Body of pancreas (tissue), 4 donors: ENCODE measurements at regions not wholly inside any gene's neighbourhood (a gene's known extent, or its start where the extent isn't known, plus 50 kb on each side); places are given as distances from the start of the nearest gene placed in this dataset.

Experiments used
- ATAC-seq: fragments of 150-250 bp; one replicate; pipeline ENCODE4 v1.9.1; 2016
- DNase-seq, 4 donors: peaks; one replicate each; pipeline ENCODE4 v3.0.0-alpha.2; 2019
- H3K27ac ChIP-seq, 4 donors: fragments of 200-600 bp; sonication (generic); 1 replicate in 3 of 4; 2 replicates in 1 of 4; pipeline versions ENCODE4 v1.5.1 to v1.6.1; 2016 to 2019; ENCODE audit warnings: mild to moderate bottlenecking in 1 of 4, mixed read lengths in 1 of 4, moderate library complexity in 1 of 4
- H3K27me3 ChIP-seq, 2 donors: fragments of 200-600 bp; sonication (generic); one replicate each; pipeline ENCODE4 v1.6.0; 2016; ENCODE audit warnings: mild to moderate bottlenecking in 1 of 2
- H3K36me3 ChIP-seq, 2 donors: fragments of 200-600 bp; sonication (generic); replicated peaks in 1 of 2; 2 replicates each; pipeline ENCODE4 v1.5.1; 2016; ENCODE audit warnings: low read depth in 2 of 2; ENCODE audit not compliant: insufficient read depth in 1 of 2
- H3K4me1 ChIP-seq: fragments of 200-600 bp; sonication (generic); one replicate; pipeline ENCODE4 v1.6.0; 2016
- H3K4me3 ChIP-seq, 2 donors: fragments of 200-600 bp; sonication (generic); 1 replicate in 1 of 2; 2 replicates in 1 of 2; pipeline ENCODE4 v1.5.1; 2016 to 2019
- H3K9me3 ChIP-seq, 3 donors: fragments of 200-600 bp; sonication (generic); 1 replicate in 2 of 3; 2 replicates in 1 of 3; pipeline ENCODE4 v1.5.1; 2016
- POLR2A ChIP-seq, 3 donors: fragments of 450-650 bp; IDR thresholded peaks; one replicate each; pipeline ENCODE4 v1.6.1; 2016; ENCODE audit warnings: antibody characterized with exemption in 3 of 3, mild to moderate bottlenecking in 2 of 3
- WGBS, 2 donors: methylation state at CpG; one replicate each; pipeline ENCODE4 v1.1.5; 2017; 5-methylcytosine and 5-hydroxymethylcytosine counted together
- intact Hi-C: fragments of 100-400 bp; cut with DNase I; formaldehyde crosslinking; loops from one replicate; pipeline ENCODE4 v1.15.1; 2023
- TF ChIP-seq, protein P1 (sequence below), 7 experiments: fragments of 450-650 bp in 4 of 7; fragments of 200-600 bp in 3 of 7; sonication (generic) in 3 of 7; IDR thresholded peaks; one replicate each; pipeline ENCODE4 v1.5.1; 2016 to 2019; ENCODE audit warnings: antibody characterized with exemption in 7 of 7

DNA sequence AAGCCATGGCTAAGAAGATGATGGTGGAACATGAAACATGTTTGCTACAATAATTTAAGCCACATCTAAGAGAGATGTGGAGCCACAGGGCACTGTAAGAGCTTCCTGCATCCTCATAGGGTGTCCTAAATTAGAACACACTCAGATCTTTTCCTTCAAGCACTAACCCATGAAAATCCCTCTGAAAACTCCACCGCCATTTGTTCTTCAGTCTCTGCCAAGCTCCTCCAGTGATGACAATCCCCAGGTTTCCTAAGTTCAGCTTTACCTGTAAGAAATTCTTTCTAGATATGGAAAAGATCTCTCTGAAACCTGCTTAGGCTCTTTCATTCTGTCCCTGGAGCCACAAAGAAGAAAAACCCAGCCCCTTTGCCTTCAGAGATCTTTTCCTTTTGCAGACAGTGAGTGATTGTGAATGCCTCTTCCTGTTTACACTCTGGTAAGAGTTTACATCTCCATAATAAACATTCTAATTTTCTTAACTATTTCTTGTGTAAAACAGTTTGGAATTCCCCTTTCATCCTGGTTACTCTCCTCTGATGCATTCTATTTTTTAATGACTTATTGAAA, 907.2 kb downstream of the VRK1 start:
- no peak for TF ChIP-seq POLR2A (IDR thresholded peaks at IDR 0.05)
- TF ChIP-seq, protein P1, sequence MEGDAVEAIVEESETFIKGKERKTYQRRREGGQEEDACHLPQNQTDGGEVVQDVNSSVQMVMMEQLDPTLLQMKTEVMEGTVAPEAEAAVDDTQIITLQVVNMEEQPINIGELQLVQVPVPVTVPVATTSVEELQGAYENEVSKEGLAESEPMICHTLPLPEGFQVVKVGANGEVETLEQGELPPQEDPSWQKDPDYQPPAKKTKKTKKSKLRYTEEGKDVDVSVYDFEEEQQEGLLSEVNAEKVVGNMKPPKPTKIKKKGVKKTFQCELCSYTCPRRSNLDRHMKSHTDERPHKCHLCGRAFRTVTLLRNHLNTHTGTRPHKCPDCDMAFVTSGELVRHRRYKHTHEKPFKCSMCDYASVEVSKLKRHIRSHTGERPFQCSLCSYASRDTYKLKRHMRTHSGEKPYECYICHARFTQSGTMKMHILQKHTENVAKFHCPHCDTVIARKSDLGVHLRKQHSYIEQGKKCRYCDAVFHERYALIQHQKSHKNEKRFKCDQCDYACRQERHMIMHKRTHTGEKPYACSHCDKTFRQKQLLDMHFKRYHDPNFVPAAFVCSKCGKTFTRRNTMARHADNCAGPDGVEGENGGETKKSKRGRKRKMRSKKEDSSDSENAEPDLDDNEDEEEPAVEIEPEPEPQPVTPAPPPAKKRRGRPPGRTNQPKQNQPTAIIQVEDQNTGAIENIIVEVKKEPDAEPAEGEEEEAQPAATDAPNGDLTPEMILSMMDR (IDR thresholded peaks at IDR 0.05) = no peak
- no peaks in the 10 kb centered on the region for H3K4me1 ChIP-seq
- no peak overlapping the region for H3K4me3 ChIP-seq
- no peaks in the 10 kb centered on the region for H3K9me3 ChIP-seq
- H3K27me3 ChIP-seq = no peaks in the 10 kb centered on the region
- H3K27ac ChIP-seq = no peak overlapping the region
- intact Hi-C loops = no loop called here
- no peaks in the 10 kb centered on the region for H3K36me3 ChIP-seq
- 80 to 89% methylated on average over 1 of the region's 1 CpG for WGBS, 2 donors
- ATAC-seq (no peak), DNase-seq (no peak)

- TF ChIP-seq, protein P1 (IDR thresholded peaks at IDR 0.05) = no peak
- TF ChIP-seq POLR2A (IDR thresholded peaks at IDR 0.05) = no peak
- Histone ChIP-seq H3K27me3 (no peaks in the 10 kb centered on the region), H3K4me3 (no peak overlapping the region), H3K27ac (no peak overlapping the region), H3K36me3 (no peaks in the 10 kb centered on the region), H3K9me3 (no peaks in the 10 kb centered on the region), H3K4me1 (no peaks in the 10 kb centered on the region)
- DNase-seq (no peak), ATAC-seq (no peak)
- 33 to 40% methylated on average over 2 of the region's 2 CpGs for WGBS, 2 donors
- intact Hi-C loops = no loop called here
Observed at GRCh38 chr14:97705107-97705506, 907.9 kb downstream of the VRK1 start.

DNA sequence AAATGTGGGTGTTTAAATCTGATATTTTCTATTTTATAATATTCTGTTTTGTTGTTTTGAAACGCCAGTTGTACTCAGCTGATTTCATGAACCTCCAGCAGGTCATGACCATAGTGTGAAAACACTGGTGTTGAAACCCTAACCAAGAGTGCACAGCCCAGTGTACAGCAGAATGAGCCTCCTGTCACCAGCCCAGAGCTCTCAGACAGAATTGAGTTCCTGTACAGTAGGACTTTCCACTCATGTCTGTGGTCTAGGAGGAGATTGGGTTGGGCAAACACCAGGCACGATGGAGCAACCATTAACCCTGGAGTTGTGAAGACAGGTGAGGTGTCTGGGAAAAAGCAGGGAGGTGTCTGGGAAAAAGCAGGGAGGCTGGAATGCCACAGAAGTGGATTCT, 908.8 kb downstream of the VRK1 start:
- Histone ChIP-seq H3K4me3 (no peak overlapping the region), H3K27ac (no peak overlapping the region), H3K9me3 (no peaks in the 10 kb centered on the region), H3K27me3 (no peaks in the 10 kb centered on the region), H3K4me1 (no peaks in the 10 kb centered on the region), H3K36me3 (no peaks in the 10 kb centered on the region)
- DNase-seq (no peak), ATAC-seq (no peak)
- WGBS, 2 donors = 40 to 49% methylated on average over 2 of the region's 2 CpGs
- TF ChIP-seq POLR2A (IDR thresholded peaks at IDR 0.05) = no peak
- TF ChIP-seq, protein P1 (IDR thresholded peaks at IDR 0.05) = no peak
- intact Hi-C loops = no loop called here

GRCh38 chr14:97706819-97707218, 909.6 kb downstream of the VRK1 start:
- no peak for ATAC-seq
- H3K27me3 ChIP-seq = no peaks in the 10 kb centered on the region
- intact Hi-C loops = no loop called here
- no peak for TF ChIP-seq POLR2A (IDR thresholded peaks at IDR 0.05)
- TF ChIP-seq, protein P1 (IDR thresholded peaks at IDR 0.05) = no peak
- WGBS, 2 donors = 45 to 56% methylated on average over 2 of the region's 2 CpGs
- H3K4me1 ChIP-seq = no peaks in the 10 kb centered on the region
- H3K9me3 ChIP-seq = no peaks in the 10 kb centered on the region
- H3K27ac ChIP-seq = no peak overlapping the region
- DNase-seq = no peak
- H3K4me3 ChIP-seq = no peak overlapping the region
- H3K36me3 ChIP-seq = no peaks in the 10 kb centered on the region

DNA sequence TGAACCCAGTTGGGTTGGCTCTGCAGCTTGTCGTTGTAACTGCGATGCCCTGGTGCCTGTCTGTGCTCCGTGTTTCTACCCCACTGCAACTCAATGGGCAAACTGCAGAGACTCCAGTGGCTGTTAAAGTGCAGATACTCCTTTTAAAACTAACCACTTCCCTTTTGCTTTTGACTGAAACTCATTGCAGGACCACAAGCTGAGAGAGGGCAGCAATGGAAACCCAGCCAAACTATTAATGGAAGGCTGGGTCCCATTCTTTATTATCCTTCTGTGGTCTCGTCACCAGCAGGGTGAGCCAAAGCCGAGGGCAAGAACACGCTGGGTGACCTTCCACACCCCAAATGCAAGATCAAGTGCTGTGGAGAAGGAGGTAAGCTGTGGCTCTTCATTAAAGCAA, 910.4 kb downstream of the VRK1 start:
- no peaks in the 10 kb centered on the region for H3K27me3 ChIP-seq
- 56 to 65% methylated on average over 5 to 6 of the region's 6 CpGs for WGBS, 2 donors
- DNase-seq (no peak), ATAC-seq (no peak)
- H3K36me3 ChIP-seq = no peaks in the 10 kb centered on the region
- H3K4me3 ChIP-seq = no peak overlapping the region
- H3K27ac ChIP-seq = no peak overlapping the region
- no peak for TF ChIP-seq POLR2A (IDR thresholded peaks at IDR 0.05)
- TF ChIP-seq, protein P1 (IDR thresholded peaks at IDR 0.05) = no peak
- intact Hi-C loops = no loop called here
- no peaks in the 10 kb centered on the region for H3K9me3 ChIP-seq
- no peaks in the 10 kb centered on the region for H3K4me1 ChIP-seq
